Body of pancreas (tissue), 4 donors: ENCODE measurements at regions not wholly inside any gene's neighbourhood (a gene's known extent, or its start where the extent isn't known, plus 50 kb on each side); places are given as distances from the start of the nearest gene placed in this dataset.

Experiments used
- CTCF ChIP-seq, 7 experiments: fragments of 450-650 bp in 4 of 7; fragments of 200-600 bp in 3 of 7; sonication (generic) in 3 of 7; IDR thresholded peaks; one replicate each; pipeline ENCODE4 v1.5.1; 2016 to 2019; ENCODE audit warnings: antibody characterized with exemption in 7 of 7
- POLR2A ChIP-seq, 3 donors: fragments of 450-650 bp; IDR thresholded peaks; one replicate each; pipeline ENCODE4 v1.6.1; 2016; ENCODE audit warnings: antibody characterized with exemption in 3 of 3, mild to moderate bottlenecking in 2 of 3

GRCh38 chr2:204362581-204362980 lies 182.7 kb upstream of the PARD3B start:
- TF ChIP-seq CTCF (IDR thresholded peaks at IDR 0.05) (no peak), POLR2A (IDR thresholded peaks at IDR 0.05) (no peak)
